ENCODE measurements at regions not wholly inside any gene's neighbourhood (a gene's known extent, or its start where the extent isn't known, plus 50 kb on each side); places are given as distances from the start of the nearest gene placed in this dataset.
A peak's percentile ranks its signal among the peaks of the same experiment; 100 is the strongest.

- TF ChIP-seq CTCF (IDR thresholded peaks at IDR 0.05): no peak
- TF ChIP-seq POLR2AphosphoS5 (IDR thresholded peaks at IDR 0.05; ENCODE audit: insufficient read depth in 1 of 2, low read depth in 1 of 2): no peak
- no peak for TF ChIP-seq POLR2A (IDR thresholded peaks at IDR 0.05)
- Histone ChIP-seq H3K36me3 (no peaks in the 10 kb centered on the region), H3K27ac (peak overlapping the region; percentile 67), H3K9me3 (no peaks in the 10 kb centered on the region), H3K4me1 (peaks cover 4% of the 10 kb centered on the region), H3K4me3 (no peak overlapping the region), H3K27me3 (no peaks in the 10 kb centered on the region)
- DNase-seq (ENCODE audit: extremely low spot score in 2 of 2): no peak
- intact Hi-C loops (cut with DNase I): no loop called here
Measured at GRCh38 chr7:46489106-46489505, 568.0 kb upstream of the IGFBP3 start.

- DNase-seq (ENCODE audit: extremely low spot score in 2 of 2): no peak
- intact Hi-C loops (cut with DNase I): no loop called here
- TF ChIP-seq POLR2A (IDR thresholded peaks at IDR 0.05) (no peak), POLR2AphosphoS5 (IDR thresholded peaks at IDR 0.05; ENCODE audit: insufficient read depth in 1 of 2, low read depth in 1 of 2) (no peak), CTCF (IDR thresholded peaks at IDR 0.05) (no peak)
- Histone ChIP-seq H3K4me3 (no peak overlapping the region), H3K4me1 (peaks cover 4% of the 10 kb centered on the region), H3K27me3 (no peaks in the 10 kb centered on the region), H3K27ac (peak overlapping the region; percentile 67), H3K9me3 (no peaks in the 10 kb centered on the region), H3K36me3 (no peaks in the 10 kb centered on the region)
Measured at GRCh38 chr7:46488607-46489006, 567.5 kb upstream of the IGFBP3 start.

GRCh38 chr7:46486256-46487206, 565.5 kb upstream of the IGFBP3 start:
- no peak overlapping the region for H3K4me3 ChIP-seq
- TF ChIP-seq POLR2AphosphoS5 (IDR thresholded peaks at IDR 0.05; ENCODE audit: insufficient read depth in 1 of 2, low read depth in 1 of 2) (peak; percentile 60 to 61), POLR2A (IDR thresholded peaks at IDR 0.05) (no peak), CTCF (IDR thresholded peaks at IDR 0.05) (no peak)
- H3K27me3 ChIP-seq: no peaks in the 10 kb centered on the region
- H3K9me3 ChIP-seq: no peaks in the 10 kb centered on the region
- peaks cover 4% of the 10 kb centered on the region for H3K4me1 ChIP-seq
- H3K36me3 ChIP-seq: no peaks in the 10 kb centered on the region
- peak in 1 of 2 donors; percentile 89 for DNase-seq (ENCODE audit: extremely low spot score in 2 of 2)
- intact Hi-C loops (cut with DNase I): no loop called here
- H3K27ac ChIP-seq: peak overlapping the region; percentile 57

- peaks cover 4% of the 10 kb centered on the region for H3K4me1 ChIP-seq
- DNase-seq (ENCODE audit: extremely low spot score in 2 of 2): no peak
- H3K27me3 ChIP-seq: no peaks in the 10 kb centered on the region
- H3K4me3 ChIP-seq: no peak overlapping the region
- intact Hi-C loops (cut with DNase I): no loop called here
- TF ChIP-seq POLR2A (IDR thresholded peaks at IDR 0.05) (no peak), CTCF (IDR thresholded peaks at IDR 0.05) (no peak), POLR2AphosphoS5 (IDR thresholded peaks at IDR 0.05; ENCODE audit: insufficient read depth in 1 of 2, low read depth in 1 of 2) (no peak)
- H3K27ac ChIP-seq: no peak overlapping the region
- H3K9me3 ChIP-seq: no peaks in the 10 kb centered on the region
- no peaks in the 10 kb centered on the region for H3K36me3 ChIP-seq
Measured at GRCh38 chr7:46485481-46486065, 564.5 kb upstream of the IGFBP3 start.

- Histone ChIP-seq H3K9me3 (no peaks in the 10 kb centered on the region), H3K4me3 (no peak overlapping the region), H3K27ac (no peak overlapping the region), H3K36me3 (no peaks in the 10 kb centered on the region), H3K4me1 (peaks cover 4% of the 10 kb centered on the region), H3K27me3 (no peaks in the 10 kb centered on the region)
- intact Hi-C loops (cut with DNase I): no loop called here
- no peak for TF ChIP-seq CTCF (IDR thresholded peaks at IDR 0.05)
- no peak for TF ChIP-seq POLR2A (IDR thresholded peaks at IDR 0.05)
- TF ChIP-seq POLR2AphosphoS5 (IDR thresholded peaks at IDR 0.05; ENCODE audit: insufficient read depth in 1 of 2, low read depth in 1 of 2): no peak
- no peak for DNase-seq (ENCODE audit: extremely low spot score in 2 of 2)
Measured at GRCh38 chr7:46484906-46485305, 563.8 kb upstream of the IGFBP3 start.
